HFF-Myc (cell line): ENCODE measurements at regions not wholly inside any gene's neighbourhood (a gene's known extent, or its start where the extent isn't known, plus 50 kb on each side); places are given as distances from the start of the nearest gene placed in this dataset.

Experiments used
- DNase-seq: peaks from one replicate; pipeline ENCODE4 v3.0.0-alpha.2; 2011; ENCODE audit warnings: low read depth; ENCODE audit errors: extremely low read depth
- H3K4me3 ChIP-seq: replicated peaks from 2 replicates; pipeline ENCODE4 v1.5.1; 2011; ENCODE audit warnings: low read depth, mild to moderate bottlenecking, control low read depth, low read length
- CTCF ChIP-seq: IDR thresholded peaks from 2 replicates; pipeline ENCODE4 v1.5.1; 2012; ENCODE audit warnings: mild to moderate bottlenecking, low read depth, low read length, control low read depth; ENCODE audit errors: missing control alignments

- H3K4me3 ChIP-seq, result no peak overlapping the region
- TF ChIP-seq CTCF, result no peak
- no peak for DNase-seq
Observed at GRCh38 chr5:122229551-122229950, 82.5 kb upstream of the SNCAIP start.

GRCh38 chr5:122236270-122237040 is 75.6 kb upstream of the SNCAIP start:
- no peak overlapping the region for H3K4me3 ChIP-seq
- no peak for DNase-seq
- TF ChIP-seq CTCF, result no peak

- no peak for TF ChIP-seq CTCF
- no peak overlapping the region for H3K4me3 ChIP-seq
- DNase-seq, result no peak
Observed at GRCh38 chr5:122237906-122238305, 74.1 kb upstream of the SNCAIP start.

GRCh38 chr5:122252319-122252718 is 59.7 kb upstream of the SNCAIP start:
- TF ChIP-seq CTCF, result no peak
- DNase-seq, result no peak
- H3K4me3 ChIP-seq, result no peak overlapping the region

GRCh38 chr5:122253794-122254193 is 58.2 kb upstream of the SNCAIP start:
- no peak for DNase-seq
- TF ChIP-seq CTCF, result no peak
- H3K4me3 ChIP-seq, result no peak overlapping the region

GRCh38 chr5:122256388-122256787 is 55.6 kb upstream of the SNCAIP start:
- TF ChIP-seq CTCF, result no peak
- DNase-seq, result no peak
- H3K4me3 ChIP-seq, result no peak overlapping the region

GRCh38 chr5:122257000-122257399 is 55.0 kb upstream of the SNCAIP start:
- no peak for TF ChIP-seq CTCF
- no peak for DNase-seq
- H3K4me3 ChIP-seq, result no peak overlapping the region
